H1 (cell line): ENCODE measurements at regions not wholly inside any gene's neighbourhood (a gene's known extent, or its start where the extent isn't known, plus 50 kb on each side); places are given as distances from the start of the nearest gene placed in this dataset.

ENCODE experiments used
- CBX8 ChIP-seq: fragments of 300-800, 300-1000 bp; sonication (generic); IDR thresholded peaks from 2 replicates; pipeline ENCODE4 v1.7.1; 2016; ENCODE audit warnings: low read depth, low read length, borderline replicate concordance
- EZH2 ChIP-seq: fragments of 200-600 bp; sonication (generic); IDR thresholded peaks from 2 replicates; pipeline ENCODE4 v1.7.1; 2012; ENCODE audit warnings: low read depth, mild to moderate bottlenecking, moderate library complexity, low read length, inconsistent platforms; ENCODE audit not compliant: severe bottlenecking
- FOSL1 ChIP-seq: IDR thresholded peaks from 2 replicates; pipeline ENCODE4 v1.6.1; 2011; ENCODE audit warnings: mild to moderate bottlenecking, low read depth, low read length, moderate library complexity; ENCODE audit not compliant: insufficient read depth
- SP1 ChIP-seq: IDR thresholded peaks from 2 replicates; pipeline ENCODE4 v1.6.1; 2011; ENCODE audit warnings: low read depth, low read length

- TF ChIP-seq CBX8 (no peak), FOSL1 (no peak), SP1 (no peak), EZH2 (no peak)
These were observed 92.4 kb upstream of the PJA1 start for GRCh38 chrX:69257499-69258127.
